NCI-H2029 treated with DMSO at 0.1 percent for 48 hours (cell line): ENCODE measurements at regions not wholly inside any gene's neighbourhood (a gene's known extent, or its start where the extent isn't known, plus 50 kb on each side); places are given as distances from the start of the nearest gene placed in this dataset.

Source experiments
- DNase-seq: peaks from one replicate; lab custom pipeline; 2025; lab: John Stamatoyannopoulos, UW

DNA sequence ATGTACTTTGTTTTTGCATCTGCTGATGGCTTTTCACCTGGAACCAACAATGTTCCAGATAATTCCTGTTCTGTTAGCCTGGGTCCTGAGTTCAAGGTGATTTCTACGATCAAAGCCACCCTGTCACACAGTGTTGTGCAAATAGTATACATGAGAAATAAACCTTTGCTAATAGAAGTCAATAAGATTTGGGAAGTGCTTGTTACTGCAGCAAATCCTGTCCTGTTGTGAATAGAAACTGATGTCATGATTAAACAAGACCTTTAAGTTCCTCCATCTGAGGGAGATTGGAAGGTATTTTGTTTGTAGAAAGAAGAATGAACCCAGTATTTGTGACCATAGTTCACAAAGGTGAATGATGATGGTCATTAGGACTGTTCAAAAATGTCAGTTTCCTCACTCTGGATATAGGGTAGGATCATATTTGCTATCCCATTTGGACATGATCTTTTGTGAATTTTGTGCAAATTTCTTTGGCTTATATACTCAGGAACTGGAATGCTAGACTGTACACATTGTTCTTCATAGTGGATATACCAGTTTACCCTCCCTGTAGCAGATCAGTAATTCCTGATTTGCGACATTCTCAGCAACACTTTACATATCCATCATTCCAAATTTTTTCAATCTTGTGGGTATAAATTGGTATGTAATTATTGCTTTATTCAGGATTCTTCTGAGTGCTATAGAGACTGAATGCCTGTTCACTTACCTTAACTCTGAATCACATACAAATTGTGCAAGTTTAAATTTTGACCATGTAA, 428.5 kb downstream of the METTL15 start:
- no peak for DNase-seq

- DNase-seq = no peak
Observed at GRCh38 chr11:28535677-28536076, 427.5 kb downstream of the METTL15 start.

GRCh38 chr11:28529540-28530410, 421.6 kb downstream of the METTL15 start:
- DNase-seq = peak; percentile 6

- DNase-seq = no peak
Observed at GRCh38 chr11:28529046-28529445, 420.9 kb downstream of the METTL15 start.

DNA sequence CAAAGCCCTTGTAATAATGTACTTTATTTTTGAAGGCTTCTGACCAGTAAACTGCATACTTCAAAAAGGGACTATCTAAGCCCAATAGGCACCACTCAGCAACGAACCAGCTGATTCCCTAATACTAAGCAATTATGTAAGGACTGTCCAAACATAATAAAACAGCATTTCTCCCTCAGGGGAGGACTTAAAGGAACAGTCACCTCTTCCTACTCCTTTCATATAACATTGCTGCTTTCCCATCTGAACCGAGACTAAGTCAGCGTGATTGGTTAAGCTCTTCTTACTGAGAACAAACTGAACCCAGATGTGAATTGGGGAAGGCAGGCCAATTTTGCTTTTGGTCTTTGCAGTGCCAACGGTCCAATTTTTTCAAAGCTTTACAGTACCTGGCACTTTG, 420.0 kb downstream of the METTL15 start:
- DNase-seq = no peak

GRCh38 chr11:28526406-28526751, 418.2 kb downstream of the METTL15 start:
- no peak for DNase-seq

DNA sequence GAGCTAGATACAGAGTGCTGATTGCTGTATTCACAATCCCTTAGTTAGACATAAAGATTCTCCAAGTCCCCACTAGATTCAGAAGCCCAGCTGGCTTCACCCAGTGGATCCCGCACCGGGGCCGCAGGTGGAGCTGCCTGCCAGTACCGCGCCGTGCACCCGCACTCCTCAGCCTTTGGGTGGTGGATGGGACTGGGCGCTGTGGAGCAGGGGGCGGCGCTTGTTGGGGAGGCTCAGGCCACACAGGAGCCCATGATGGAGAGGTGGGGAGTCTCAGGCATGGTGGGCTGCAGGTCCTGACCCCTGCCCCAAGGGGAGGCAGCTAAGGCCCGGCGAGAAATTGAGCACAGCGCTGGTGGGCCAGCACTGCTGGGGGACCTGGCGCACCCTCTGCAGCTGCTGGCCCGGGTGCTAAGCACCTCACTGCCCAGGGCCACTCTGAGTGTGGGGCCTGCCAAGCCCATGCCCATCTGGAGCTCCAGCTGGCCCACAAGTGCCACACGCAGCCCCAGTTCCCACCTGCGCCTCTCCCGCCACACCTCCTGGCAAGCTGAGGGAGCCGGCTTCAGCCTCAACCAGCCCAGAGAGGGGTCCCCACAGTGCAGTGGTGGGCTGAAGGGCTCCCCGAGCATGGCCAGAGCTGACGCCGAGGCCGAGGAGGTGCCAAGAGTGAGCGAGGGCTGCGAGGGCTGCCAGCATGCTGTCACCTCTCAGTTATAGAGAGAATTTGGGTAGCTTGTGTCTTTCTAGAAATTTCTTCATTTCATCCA, 417.6 kb downstream of the METTL15 start:
- DNase-seq = no peak

DNA sequence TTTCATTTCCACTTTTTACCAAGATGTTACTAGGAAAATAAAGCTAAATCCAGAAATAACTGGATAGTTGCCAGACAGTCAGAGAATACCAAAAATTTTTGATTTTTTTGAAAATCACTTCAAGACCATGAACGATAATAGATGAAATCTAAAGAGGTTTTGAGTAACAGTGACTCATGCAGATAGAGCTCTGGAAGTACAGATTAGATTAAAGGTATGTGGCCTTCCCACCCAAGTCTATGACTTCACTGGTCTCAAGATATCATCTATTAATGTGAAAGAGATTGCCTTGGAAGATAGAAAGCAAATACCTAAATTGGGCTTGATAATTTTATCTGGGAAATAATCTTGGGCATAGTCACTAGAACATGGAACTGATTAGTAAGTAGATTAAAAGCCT, 415.9 kb downstream of the METTL15 start:
- DNase-seq = no peak

GRCh38 chr11:28521075-28521474, 412.9 kb downstream of the METTL15 start:
- DNase-seq = no peak

DNA sequence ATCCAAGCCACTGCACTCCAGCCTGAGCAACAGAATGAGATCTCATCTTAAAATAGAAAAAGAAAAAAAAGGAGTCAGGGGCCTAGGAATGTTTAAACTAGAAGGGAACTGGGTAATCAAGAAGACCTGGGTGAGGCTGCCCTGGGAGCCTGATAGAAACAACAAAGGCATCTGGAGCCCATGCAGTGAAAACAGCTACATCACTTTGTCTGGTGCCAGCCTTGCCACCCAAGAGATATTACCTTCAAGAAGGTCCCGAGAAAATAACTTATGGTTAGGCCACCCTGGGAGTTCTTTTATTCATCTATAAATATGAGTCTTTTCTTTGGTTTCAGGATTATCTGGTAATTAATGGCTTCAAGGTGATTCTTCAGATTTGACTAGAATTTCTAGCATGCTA, 412.1 kb downstream of the METTL15 start:
- DNase-seq = no peak

DNA sequence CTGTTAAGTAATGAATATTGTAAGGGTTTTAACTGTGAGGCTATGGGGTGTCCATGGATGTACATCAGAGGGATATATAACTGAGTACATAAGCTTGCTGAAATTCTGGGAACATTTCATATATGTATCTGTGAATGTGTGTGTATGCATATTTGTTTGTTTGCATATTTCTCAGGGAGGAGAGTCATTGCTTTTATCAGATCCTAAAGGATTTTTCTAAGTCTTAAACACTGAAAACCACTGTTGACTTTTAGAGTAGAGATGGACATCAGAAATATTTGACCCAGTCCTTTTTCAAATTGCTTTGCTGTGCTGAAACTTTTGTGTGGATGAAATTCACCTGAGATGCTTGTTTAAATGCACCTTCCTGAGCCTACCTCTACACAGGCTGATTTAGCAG, 410.6 kb downstream of the METTL15 start:
- no peak for DNase-seq

DNA sequence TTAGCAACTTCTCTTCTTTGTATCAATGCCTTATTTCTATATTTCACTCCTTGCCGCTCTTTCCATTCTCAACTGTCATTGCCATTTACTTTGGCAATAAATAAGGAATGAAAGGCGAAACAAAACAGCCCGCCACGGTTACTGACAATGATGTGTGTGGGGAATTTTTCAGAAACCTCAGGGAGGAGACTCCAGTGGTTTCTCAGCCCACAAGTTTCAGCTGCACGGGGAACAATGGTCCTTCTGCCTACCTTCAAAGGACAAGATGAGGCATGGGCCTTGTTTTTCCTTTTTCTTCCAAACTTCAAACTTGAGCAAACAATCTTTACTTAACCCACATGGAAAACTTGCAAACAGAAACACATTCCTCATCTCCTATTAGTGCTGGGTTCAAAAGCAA, 409.4 kb downstream of the METTL15 start:
- no peak for DNase-seq

DNA sequence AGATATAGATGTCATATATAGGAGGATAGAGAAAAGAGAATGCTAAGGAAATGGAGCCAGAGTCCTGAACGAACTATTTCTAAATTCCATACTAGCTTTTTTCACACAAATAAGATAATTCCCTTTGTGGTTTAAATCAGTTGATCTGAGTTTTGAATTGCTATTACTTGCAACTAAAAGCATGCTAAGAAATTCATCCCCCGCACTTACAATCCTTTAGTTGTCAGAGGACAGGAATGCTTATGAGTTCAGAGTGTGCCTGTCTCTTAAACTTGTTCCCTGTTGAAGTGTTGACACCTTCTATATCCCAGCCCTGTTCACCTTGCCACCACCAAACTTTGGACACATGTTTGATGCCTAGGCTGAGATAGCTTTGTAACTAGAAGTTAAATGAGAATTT, 406.2 kb downstream of the METTL15 start:
- DNase-seq = no peak

GRCh38 chr11:28512143-28512756, 404.1 kb downstream of the METTL15 start:
- DNase-seq = no peak

- DNase-seq = no peak
Observed at GRCh38 chr11:28505232-28505631, 397.0 kb downstream of the METTL15 start.

- no peak for DNase-seq
Observed at GRCh38 chr11:28504555-28505110, 396.4 kb downstream of the METTL15 start.

- no peak for DNase-seq
Observed at GRCh38 chr11:28495333-28495732, 387.1 kb downstream of the METTL15 start.

DNA sequence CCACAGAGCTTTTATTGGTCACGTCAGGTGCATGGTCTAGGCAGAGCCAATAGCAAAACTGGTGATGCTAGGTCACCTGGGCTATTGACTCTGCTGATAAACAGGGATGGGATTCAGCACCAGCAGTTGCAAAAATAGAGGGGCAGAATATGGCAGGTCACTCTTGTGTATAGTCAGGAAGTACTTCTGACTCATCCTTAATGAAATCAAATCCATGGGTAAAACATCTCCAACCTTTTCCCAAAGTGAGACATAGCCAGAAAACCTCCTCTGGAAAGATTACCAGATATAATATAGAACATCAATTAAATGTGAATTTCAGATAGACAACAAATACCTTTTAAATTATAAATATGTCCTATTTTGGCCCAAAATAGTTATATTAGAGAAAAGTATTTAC, 383.2 kb downstream of the METTL15 start:
- DNase-seq = no peak

- no peak for DNase-seq
Observed at GRCh38 chr11:28490773-28491382, 382.7 kb downstream of the METTL15 start.

DNA sequence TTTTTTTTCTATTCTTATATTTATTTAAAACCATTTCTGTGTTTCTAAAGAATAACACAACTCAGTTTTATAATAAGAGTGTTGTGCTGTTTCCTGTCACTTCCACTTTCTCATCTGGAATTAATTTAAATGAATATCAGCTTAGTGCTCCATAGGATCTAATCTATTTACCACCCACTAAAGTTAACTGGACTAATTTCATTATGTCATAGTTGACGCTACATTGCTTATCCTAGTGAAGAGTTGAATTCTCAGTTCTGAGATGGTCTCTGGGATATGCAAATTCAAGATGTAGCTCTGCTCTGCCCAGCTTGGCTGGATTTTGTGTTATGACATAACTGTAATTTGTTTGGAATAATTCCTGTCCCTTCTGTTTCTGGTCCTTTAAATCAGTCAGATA, 380.1 kb downstream of the METTL15 start:
- DNase-seq = no peak

DNA sequence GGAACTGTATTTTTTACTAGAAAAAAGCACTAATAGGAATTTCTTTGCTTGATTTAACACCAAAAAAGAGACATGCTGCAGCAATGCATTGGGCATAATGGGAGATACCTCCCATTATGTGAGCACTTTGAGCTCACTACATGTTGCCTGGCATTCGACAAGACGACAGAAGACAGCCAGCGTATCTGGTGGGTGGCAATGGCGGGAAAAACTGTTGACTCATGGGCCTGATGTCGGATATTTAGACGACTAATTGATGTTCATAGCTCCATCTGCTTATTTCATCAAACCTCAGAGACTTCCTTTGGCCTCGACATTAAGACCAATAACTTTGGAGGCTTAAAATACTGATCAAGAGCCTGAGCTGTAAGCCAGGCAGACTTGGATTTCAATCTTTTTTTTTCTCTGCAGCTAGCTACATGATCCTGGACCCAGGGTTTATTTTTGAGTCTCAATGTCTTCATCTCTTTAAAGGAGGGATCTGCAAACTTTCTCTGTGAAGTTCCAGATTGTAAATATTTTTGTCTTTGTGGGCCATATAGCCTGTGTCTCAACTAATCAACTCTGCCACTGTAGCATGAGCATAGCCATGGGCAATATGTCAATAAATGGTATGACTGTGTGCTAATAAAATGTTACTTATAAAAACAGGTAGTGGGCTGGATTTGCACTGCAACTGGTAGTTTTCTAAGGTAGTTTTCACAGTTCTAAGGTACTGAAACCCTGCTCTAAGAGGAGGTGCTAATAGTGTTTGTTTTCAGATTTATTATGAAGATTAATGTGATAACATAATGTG, 375.1 kb downstream of the METTL15 start:
- DNase-seq = no peak
